ENCODE measurements at regions not wholly inside any gene's neighbourhood (a gene's known extent, or its start where the extent isn't known, plus 50 kb on each side); places are given as distances from the start of the nearest gene placed in this dataset.

DNA sequence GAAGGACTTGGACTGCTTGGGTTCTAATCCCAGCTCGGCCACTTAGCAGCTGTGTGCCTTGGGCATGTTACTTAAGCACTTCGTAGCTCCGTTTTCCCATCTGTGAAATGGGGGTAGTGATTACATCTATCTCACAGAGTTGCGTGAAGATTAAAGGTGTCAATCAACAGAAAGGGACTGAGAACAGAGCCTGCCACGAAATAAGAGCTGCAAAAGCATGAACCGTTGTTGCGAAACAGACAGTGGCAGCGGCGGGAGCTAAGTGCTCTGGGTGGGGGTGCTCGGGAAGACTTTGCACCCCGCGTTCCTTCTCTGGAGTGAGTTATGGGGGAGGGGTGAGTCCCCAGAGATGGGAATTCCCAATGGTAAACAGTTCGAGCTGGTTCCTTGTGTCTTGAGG is 79.6 kb upstream of the LHX1 start:
- Histone ChIP-seq H3K9me3 (no peaks in the 10 kb centered on the region), H3K4me1 (no peaks in the 10 kb centered on the region), H3K4me3 (no peak overlapping the region), H3K36me3 (no peaks in the 10 kb centered on the region), H3K27ac (no peak overlapping the region), H3K27me3 (peaks cover 0 to 74% (median 55%) of the 10 kb centered on the region in 7 donors)
- intact Hi-C loops (cut with DNase I), result no loop called here
- WGBS, 2 donors, result 62% methylated on average over 13 of the region's 13 CpGs
- DNase-seq, result no peak
- TF ChIP-seq, protein P1, sequence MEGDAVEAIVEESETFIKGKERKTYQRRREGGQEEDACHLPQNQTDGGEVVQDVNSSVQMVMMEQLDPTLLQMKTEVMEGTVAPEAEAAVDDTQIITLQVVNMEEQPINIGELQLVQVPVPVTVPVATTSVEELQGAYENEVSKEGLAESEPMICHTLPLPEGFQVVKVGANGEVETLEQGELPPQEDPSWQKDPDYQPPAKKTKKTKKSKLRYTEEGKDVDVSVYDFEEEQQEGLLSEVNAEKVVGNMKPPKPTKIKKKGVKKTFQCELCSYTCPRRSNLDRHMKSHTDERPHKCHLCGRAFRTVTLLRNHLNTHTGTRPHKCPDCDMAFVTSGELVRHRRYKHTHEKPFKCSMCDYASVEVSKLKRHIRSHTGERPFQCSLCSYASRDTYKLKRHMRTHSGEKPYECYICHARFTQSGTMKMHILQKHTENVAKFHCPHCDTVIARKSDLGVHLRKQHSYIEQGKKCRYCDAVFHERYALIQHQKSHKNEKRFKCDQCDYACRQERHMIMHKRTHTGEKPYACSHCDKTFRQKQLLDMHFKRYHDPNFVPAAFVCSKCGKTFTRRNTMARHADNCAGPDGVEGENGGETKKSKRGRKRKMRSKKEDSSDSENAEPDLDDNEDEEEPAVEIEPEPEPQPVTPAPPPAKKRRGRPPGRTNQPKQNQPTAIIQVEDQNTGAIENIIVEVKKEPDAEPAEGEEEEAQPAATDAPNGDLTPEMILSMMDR (IDR thresholded peaks at IDR 0.05), result no peak
- no peak for ATAC-seq

DNA sequence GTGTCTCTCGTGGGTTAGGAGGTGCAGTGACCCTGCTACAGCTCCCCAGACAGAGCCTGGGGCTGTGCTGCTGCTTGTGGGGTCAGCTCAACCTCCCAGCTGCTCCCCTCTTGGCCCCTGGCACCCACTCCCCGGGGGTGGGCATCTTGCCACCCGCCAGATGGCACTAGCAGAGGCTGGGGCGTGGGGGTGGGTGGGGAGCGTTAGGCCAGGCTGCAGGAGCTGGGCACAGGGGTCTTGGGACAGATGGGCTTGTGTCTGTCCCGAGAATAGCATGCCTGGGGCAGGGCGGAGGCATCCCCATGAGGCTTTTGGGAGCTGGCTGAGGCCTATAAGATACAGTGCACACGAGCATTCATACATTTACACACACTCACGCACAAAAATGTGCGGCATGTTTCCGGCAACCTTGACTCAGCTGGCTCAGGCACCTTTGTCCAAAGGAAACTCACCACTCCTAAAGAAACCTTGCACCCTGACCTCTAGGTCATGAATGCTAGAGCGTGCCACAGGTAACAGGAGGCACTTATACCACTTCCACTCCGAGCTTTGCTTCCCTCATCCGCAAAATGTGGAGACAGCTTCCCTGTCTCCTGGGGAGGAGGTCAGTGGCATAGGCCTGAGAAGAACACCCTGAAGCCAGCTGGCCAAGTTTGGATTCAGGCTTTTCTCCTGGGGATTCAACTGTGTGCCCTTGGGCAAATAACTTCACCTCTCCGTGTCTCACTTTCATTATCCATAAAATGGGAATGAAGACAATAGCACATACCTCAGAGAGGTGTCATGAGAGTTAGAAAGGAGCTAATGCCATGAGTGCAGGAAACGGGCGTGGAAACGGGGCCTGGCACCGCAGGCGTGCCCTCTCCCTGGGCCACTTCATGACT is 78.9 kb upstream of the LHX1 start:
- Histone ChIP-seq H3K9me3 (no peaks in the 10 kb centered on the region), H3K27me3 (peaks cover 0 to 78% (median 58%) of the 10 kb centered on the region in 7 donors), H3K36me3 (no peaks in the 10 kb centered on the region), H3K4me1 (no peaks in the 10 kb centered on the region), H3K4me3 (no peak overlapping the region), H3K27ac (no peak overlapping the region)
- intact Hi-C loops (cut with DNase I), result no loop called here
- no peak for ATAC-seq
- WGBS, 2 donors, result 79 to 80% methylated on average over 20 of the region's 20 CpGs
- DNase-seq, result no peak
- TF ChIP-seq, protein P1 (IDR thresholded peaks at IDR 0.05), result no peak

DNA sequence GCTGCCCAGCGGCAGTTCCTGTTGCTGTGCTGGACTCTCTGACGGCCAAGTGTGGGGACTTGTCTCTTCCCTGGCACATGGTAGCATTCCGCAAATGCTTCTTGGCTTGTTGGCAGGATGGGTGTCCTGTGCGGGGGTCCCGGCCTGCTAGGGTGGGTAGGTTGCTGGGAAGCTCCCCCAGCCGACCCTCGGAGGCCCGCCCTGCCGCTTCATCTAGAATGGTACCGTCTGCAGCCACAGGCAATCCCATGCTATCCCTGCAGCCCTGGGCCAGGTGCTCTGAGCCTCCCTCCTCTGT is 78.3 kb upstream of the LHX1 start:
- peaks cover 0 to 84% (median 62%) of the 10 kb centered on the region in 7 donors for H3K27me3 ChIP-seq
- TF ChIP-seq, protein P1 (IDR thresholded peaks at IDR 0.05), result no peak
- H3K36me3 ChIP-seq, result no peaks in the 10 kb centered on the region
- H3K4me1 ChIP-seq, result no peaks in the 10 kb centered on the region
- no peak overlapping the region for H3K4me3 ChIP-seq
- ATAC-seq (no peak), DNase-seq (no peak)
- intact Hi-C loops (cut with DNase I), result no loop called here
- no peaks in the 10 kb centered on the region for H3K9me3 ChIP-seq
- H3K27ac ChIP-seq, result no peak overlapping the region
- WGBS, 2 donors, result 80 to 83% methylated on average over 10 of the region's 10 CpGs

DNA sequence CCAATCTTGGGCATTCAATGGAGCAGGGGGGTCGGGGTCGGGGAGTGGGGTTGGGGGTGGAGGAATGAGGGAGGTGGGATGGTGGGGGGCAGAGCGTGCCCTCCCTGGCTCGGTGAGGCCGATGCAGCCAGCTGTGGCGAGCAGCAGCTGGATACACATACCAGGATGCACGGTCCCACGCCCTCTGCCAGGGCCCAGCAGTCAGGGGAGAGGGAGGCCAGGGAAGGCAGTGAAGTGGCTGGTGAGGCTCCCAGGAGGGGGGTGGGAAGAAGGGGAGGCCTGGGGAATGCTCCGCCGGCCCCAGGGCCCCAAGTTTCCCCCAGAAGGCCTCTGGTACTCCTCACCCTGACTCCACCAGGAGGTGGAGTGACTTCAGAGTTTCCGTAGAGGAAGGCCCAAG is 77.6 kb upstream of the LHX1 start:
- H3K27me3 ChIP-seq, result peaks cover 0 to 88% (median 60%) of the 10 kb centered on the region in 7 donors
- 69 to 78% methylated on average over 11 of the region's 11 CpGs for WGBS, 2 donors
- H3K36me3 ChIP-seq, result no peaks in the 10 kb centered on the region
- DNase-seq (no peak), ATAC-seq (no peak)
- H3K4me3 ChIP-seq, result no peak overlapping the region
- TF ChIP-seq, protein P1 (IDR thresholded peaks at IDR 0.05), result no peak
- no peak overlapping the region for H3K27ac ChIP-seq
- intact Hi-C loops (cut with DNase I), result loop anchor here in 1 of 10 donors (5.0 kb wide), 1 partner anchor 352 kb away; no protein-coding TSS in a partner anchor
- no peaks in the 10 kb centered on the region for H3K9me3 ChIP-seq
- no peaks in the 10 kb centered on the region for H3K4me1 ChIP-seq
